Inferior parietal cortex (tissue), 1 donor: ENCODE measurements at regions not wholly inside any gene's neighbourhood (a gene's known extent, or its start where the extent isn't known, plus 50 kb on each side); places are given as distances from the start of the nearest gene placed in this dataset.
A peak's percentile ranks its signal among the peaks of the same experiment; 100 is the strongest.

Source experiments
- DNase-seq: peaks from one replicate; pipeline ENCODE4 v3.0.0-alpha.2; 2016; ENCODE audit errors: extremely low spot score

DNA sequence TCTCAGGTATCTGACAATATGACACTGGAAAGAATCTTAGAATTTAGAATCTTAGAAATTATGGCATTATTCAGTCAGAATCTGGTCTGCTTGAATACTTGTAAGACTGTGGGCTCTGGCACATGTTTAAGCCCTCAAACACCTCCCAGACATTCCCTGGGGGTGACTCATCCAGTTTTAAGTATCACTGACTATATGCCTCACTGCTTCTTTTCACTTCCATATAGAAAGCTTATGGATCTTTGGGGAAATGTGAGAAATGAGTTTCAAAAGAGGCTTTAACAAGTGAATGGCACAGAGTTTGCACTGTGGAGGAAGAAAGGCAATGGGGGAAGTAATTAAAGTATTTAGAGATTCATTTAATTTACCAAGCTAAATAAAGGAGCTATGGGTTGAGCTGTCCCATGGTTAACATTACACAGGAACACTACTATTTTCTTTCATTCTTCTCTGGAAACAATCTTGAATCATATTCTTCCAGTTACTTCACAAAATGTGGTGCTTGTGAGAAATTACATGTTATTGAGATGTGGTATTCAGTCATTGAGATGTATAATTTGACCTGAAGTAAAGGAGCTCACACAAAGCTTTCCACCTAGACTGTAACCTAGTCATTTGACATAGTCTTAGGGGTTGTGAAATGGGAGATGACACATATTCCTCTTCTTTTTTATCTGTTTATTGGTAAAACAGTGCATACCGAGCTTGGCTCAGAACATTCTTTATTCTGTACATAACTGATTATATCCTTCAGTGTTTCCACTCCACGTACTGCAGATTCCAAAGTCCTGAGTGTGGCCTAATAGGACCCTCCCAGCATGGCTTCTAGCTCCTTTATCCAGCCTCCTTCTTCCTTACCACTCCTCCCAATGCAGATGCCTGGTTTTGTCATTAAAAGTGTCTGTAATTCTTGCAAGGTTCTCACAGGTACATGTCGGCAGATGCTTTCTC, 544.6 kb upstream of the NECTIN3 start:
- no peak for DNase-seq

DNA sequence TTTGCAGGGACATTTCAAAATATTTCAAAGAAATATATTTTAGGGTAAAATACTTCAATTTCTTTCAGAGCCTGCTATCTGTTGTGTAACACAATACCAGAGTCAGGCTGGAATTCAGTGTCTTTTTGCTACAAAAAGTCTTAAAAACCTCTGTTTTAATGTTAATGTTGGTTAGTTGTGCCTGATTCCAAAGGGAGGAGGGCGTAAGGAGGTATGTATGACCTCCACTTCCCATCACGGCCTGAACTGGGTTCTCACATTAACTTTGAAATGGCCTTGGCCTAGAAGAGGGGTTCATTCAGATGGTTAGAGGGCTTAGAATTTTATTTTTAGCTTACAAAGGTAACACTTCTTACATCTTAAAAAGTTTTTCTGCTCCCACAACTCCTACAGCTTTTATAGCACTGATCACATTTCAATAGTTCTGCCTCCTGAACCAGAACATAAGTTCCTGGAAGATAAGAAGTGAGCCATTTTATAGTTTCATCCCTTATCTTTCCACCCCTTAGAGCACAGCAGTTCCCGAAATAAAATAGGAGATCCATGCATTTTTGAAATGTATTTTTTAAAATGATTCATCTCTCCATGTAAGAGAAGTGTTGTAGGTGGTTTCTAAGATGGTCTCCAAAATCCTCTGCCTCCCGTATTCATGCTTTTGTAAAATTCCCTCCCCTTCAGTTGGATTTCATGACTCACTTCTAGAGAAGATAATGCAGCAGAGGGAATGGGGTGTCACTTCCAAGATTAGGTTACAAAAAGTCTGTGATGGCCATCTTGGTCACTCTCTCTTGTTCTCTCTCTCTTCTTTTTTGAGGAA, 543.1 kb upstream of the NECTIN3 start:
- DNase-seq = no peak

DNA sequence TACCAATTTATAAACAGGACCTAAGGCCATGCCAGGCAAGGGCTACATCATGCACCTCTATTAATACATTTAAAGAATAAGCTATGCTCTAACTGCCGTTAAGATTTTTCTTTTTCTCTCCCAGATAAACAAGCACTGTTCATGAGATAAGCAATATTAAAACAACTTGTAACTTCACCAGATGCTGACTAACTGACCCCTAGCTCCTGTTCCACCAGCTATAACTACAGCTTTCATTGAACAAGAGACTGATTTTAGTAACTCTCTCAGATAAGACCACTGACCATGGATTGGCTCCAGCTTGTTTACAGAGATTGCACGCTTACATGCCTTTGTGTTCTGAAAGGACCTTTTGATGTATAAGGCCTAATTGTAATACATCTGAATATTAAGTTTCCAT, 540.7 kb upstream of the NECTIN3 start:
- DNase-seq = no peak

DNA sequence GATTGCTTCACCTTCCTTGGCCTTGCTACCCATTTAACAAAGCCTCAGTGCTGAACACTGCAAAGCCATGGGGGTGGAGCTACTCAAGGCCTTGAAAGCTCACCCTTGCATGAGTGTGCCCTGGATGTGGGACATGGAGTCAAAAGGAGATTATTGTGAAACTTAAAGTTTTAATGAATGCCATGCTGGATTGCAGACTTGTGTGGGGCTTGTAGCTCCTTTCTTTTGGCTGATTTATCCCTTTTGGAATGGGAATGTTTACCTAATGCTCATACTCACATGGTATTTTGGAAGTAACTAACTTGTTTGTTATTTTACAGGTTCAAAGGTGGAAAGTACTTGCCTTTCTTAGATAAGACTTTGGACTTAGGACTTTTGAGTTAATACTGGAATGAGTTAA, 538.5 kb upstream of the NECTIN3 start:
- DNase-seq = no peak

DNA sequence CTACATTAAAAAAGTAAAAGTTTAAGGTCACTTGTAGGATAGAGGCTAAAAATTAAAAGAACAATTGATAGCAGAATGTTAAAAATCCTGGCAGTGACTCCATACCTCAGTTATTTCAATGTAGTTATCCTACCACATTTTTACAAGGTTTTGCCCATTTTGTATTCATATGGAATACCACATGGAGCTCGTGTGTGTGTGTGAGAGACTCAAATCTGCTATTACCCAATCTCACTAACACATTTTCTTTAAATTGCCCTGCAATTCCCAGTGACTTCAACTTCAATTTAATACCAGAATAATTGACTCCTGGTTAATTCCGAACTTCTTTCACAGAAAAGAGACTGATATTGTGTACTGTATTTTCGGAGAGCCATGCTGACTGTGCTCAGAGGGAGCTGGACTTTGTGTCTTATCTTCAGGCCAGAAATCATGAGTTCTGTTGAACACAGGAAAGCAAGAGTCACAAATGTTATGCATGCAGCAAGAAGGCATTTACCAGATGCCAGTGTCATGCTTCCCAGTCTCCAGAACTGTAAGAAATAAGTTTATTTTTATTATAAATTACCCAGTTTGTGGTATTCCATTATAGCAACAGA, 529.0 kb upstream of the NECTIN3 start:
- no peak for DNase-seq

DNA sequence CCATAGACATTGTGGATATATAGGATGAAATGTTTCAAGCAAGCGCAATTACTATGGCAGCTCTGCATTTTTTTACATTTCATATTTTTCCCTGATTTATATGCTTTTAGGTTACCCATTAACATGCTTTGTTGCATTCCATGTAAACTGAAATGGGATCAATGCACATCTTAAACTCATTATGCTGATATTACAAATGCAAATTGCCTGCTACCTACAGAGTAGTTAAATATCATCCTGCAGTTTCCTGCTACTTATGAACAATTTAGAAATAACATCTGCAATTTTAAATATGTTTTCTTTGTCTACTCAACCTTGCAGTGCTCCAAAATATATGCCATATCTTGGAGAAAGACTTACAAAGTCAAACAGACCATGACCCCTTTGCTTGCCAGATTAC, 526.9 kb upstream of the NECTIN3 start:
- no peak for DNase-seq

DNA sequence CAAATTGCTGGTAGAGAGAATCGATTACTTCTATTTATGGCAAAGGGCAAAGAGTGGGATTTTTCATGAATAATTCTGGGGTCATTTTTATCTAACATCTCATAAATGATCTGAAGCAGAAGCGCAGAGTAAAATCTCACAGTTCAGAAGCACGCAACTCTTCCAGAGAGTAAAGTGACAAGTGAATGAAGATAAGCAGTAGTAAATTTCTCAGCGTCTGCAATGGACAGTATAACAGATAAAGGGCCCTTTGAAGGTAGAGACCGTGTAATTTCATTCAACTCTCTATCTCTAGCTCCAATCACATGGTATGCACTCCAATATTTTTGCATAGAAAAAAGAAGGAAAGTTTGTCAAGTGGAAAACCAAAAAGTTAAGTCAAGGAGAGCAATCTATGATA, 521.1 kb upstream of the NECTIN3 start:
- no peak for DNase-seq

DNA sequence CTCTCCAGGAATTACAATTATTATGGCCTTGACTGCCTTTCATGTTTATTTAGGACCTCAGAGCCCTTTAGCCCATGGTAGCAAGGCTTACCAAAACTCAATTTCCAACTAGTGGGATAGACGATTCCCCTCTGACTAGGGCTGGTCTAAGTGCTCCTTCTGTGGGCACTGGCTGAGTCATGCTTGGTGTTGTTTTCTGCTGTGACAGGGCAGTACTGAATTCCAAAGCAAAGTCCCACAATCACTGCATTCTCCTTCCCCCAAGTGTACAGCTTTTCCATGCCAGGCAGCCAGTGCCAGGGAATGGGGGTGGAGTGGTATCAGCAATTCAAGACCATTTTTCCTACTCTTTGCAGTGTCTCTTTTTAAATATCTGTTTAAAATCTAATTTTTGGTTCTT, 509.0 kb upstream of the NECTIN3 start:
- no peak for DNase-seq

DNA sequence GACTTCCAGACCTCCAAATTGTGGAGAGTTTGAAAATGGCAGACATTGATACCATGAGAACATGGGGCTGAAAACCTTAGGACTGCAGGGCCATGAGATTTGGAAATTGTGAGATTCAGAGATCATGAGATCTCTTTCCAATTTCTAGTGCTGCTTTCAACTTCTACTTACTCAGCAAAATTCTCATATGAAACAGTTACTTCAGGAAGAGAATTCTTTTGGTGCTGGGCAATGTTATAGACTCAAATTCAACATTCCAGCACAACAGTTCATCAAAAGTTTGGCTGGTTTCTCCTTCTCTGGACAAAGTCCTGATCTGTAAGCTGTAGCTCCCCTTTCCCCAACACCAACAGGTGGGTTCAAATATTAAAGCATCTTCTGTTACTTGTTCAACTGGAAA, 506.9 kb upstream of the NECTIN3 start:
- DNase-seq = no peak

DNA sequence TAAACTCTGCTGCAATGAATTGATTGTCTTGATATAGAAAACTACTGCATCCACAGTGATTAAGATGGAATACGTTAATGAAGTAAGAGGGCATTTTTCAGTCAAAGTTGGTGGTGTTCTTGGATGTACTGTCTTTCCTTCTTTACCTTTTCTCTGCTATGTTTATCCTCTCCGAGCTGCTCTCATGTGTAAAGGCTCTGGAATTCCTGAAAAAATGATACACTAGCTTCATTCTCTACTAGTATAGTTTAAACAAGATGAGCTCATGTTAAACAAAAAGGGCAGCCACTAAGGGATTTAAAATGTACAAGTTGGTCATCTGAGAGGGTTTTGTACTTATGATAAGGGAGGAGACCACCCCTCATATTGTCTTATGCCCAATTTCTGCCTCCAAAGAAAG, 504.6 kb upstream of the NECTIN3 start:
- DNase-seq = no peak

DNA sequence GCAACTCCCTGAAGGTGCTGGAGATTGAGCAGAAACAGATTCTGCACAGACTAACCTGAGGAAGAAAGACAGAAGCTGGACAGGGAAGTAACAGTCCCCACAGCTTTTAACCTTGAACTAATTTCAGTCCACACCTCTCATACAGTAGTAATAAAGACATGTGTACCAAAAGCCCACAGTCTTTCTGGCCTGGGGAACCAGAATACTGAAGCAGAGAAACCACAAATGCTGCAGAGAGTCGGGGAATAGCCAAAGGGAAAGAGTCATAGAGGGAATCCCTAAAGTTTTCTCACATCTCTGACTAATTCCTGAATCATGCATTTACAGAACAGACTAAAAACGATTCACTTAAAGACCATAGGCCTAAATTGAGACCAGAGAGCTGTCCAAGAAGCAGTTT, 503.4 kb upstream of the NECTIN3 start:
- DNase-seq = no peak

DNA sequence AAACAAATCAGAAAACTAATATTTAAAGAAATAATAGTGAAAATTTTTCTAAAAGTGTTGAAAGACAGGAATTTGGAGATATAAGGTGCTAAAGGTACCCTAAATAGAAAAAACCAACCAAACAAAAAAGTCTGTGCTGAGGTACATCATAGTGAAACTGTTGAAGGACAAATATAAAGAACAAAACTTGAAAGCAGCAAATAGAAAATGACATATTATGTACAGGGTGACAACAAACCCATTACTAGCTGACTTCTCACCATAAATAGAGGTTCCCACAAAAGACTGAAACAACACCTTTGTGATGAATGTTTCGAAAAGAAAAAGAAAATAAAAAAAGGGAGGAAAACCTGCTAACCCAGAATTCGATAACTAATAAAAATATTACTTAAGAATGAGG, 502.5 kb upstream of the NECTIN3 start:
- DNase-seq = no peak

DNA sequence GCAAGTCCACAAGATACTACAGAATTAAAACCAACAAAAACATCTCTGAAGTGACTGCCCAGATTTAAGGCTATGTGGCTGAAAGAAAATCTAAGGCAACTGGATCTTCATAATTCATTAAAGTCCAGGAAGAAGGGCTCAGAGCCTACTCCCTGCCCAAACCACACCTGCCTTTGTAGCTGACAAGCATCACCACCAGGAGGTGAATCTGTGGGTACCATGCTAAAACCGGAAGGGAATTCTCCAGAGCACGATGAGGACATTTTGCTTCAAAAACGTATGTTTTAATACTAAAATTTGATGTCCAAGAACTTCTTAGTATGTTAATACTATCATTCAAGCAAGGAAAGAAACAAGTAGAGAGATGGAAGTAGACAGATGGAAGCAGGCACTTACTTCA, 495.9 kb upstream of the NECTIN3 start:
- no peak for DNase-seq

DNA sequence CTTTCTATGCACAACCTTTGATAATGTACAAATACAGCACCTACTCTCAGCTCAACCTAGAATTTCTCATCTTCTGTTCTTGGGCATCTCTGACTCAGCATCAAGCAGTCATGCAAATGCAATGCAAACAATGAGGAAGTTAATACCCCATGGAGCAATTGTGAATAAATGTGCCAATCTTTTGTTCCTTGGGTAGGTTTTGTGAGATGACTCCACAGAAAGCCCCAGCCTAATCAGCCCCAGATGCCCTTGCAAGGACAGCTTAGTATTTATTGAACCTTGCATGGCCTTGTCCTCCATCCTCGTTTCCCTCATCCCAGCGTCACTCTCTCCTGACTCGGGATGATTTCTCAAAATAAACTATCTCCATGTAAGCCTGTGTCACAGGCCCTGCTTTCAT, 494.7 kb upstream of the NECTIN3 start:
- no peak for DNase-seq

DNA sequence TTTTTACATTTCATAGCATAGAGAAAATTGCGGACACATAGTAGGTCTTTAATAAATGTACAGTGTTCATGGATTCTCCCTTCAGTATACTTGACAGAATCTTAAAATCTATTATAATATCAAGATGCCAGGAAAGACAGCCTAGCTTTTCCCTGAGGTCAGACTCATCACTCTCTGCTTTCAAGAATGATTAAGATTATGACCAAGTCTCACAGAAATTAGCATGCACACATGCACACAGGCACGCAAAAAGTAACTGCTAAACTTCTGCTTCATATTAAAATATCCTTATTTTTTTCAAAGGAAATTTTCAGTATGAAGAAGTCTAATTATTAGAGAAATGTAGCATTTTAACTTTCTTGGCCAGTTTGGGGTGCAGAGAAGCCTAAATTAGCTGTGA, 493.8 kb upstream of the NECTIN3 start:
- DNase-seq = no peak

DNA sequence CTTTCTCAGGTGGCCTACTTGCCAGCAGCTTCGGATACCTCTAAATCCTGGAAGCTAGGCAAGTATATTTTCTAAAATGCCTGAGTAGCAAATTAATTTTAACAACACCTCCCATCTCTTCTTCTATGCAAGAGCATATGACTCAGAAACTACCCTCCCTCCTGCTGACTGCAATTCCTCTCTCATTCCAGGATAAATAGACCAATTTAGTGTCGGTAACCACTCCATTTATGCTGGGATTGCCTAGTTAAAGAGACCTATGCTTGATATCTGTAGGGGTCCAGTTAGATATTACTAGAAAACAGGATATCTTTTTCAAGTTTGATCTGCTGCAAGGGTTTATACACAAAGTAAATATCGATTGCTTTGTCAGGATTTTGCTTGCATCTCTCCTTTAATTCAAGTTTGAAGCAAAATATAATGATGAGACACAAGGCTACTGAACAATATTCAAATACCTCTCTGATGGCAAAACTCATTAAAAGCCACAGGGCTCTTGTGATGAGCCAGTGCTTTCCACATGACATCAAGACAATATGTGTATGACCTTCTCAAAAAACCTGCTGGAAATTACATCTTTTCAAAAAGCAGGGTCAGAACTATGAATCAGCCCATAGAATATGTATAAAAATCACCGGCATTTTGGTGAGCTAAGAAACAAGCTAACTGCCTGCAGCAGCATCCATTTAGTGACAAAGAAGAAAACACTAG, 491.6 kb upstream of the NECTIN3 start:
- peak; percentile 9 for DNase-seq

DNA sequence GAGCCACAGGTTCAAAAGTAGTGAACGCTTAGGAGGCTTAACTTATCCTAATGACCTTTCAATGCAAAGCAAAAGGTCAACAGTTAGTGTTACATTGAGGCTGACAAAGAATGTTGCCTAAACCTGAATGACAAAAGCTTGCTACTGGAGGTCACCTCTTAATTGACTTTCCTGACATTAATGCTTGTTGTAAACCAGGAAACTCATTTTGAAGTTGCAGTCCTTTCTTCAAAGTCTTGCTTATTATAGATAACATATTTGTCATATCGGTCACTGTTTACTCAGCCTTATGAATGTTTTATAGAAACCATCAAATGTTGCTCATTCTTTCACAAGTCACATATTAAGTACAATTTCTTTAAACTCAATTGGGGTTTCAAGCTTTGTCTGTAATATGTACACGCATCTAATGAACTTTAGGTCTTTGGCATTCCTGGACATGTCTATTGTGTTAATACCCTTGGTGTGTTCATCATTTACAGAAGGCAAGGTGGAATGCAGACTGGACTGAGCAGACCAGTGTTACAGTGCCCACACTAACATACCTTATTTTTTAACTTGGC, 488.2 kb upstream of the NECTIN3 start:
- no peak for DNase-seq

DNA sequence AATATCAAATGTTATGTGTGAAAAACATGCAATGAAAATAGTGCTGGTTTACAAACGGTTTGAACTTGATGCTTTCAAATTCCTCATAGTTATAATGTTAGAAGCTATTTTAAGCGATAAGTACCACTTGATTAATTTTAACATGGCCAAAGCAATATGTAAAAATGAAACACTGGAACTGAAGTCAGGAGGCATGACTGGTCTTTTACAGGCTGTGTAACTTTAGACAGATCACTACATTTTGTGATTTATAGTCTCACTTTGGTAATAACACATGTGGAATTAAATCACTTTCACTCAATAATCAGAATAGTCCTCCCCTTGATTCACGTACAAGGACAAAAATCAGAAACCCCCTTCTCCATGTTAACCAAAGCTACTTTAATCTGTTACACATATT, 482.7 kb upstream of the NECTIN3 start:
- no peak for DNase-seq

DNA sequence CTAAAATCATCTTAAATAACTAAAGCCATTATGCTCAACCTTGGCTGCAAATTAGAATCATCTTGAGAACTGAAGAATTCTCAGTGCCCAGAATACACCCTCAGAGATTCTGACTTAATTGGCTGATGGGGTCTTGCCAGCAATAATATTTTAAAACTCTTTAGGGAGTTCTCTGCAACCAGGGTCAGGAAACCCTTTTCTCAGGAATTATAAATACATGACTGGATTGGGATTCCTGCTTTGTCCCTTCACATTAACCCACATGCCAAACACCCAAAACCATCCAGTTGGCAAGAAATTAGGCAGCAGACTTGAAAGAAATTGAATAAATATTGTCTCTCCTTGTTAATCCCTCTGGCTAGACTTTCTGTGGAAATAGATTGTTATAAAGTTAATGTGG, 482.3 kb upstream of the NECTIN3 start:
- no peak for DNase-seq

DNA sequence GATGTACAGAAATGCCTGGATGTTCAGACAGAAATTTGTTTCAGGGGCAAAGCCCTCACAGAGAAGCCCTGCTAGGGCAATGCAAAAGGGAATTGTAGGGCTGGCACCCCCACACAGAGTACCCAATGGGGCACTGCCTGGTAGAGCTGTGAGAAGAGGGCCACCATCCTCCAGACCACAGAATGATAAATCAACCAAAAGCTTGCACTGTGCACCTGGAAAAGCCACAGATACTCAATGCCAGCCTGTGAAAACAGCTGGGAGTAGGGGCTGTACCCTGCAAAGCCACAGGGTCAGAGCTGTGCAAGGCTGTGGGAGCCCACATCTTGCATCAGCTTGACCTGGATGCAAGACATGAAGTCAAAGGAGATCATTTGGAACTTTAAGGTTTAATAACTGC, 477.9 kb upstream of the NECTIN3 start:
- DNase-seq = no peak

DNA sequence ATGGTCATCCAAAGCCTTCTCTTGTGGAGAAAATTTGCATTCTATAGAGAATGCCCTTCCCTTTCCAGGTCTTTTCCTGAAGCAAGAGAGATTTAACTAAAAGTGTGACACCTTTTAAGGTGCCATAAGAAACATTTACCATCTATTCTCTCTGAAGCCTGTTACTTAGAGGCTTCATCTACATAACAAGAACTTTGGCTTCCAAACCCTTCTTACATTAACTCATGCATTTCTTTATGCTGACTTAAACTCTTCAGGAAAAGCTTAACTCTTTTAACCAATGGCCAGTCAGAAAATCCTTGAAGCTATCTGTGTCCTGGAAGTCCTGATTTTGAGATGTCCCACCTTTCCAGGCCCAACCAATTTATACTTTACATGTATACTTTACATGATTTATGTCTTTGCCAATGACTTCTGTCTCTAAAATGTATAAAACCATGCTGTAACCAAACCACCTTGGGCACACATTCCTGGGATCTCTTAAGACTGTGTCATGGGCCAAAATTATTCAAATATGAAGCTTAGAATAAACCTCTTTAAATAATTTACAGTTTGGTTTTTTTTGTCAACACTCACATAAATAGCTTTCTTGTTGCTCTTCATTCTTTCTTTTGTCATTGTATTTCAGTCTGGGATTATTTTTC, 472.6 kb upstream of the NECTIN3 start:
- no peak for DNase-seq
